ENCODE measurements at regions not wholly inside any gene's neighbourhood (a gene's known extent, or its start where the extent isn't known, plus 50 kb on each side); places are given as distances from the start of the nearest gene placed in this dataset.

DNA sequence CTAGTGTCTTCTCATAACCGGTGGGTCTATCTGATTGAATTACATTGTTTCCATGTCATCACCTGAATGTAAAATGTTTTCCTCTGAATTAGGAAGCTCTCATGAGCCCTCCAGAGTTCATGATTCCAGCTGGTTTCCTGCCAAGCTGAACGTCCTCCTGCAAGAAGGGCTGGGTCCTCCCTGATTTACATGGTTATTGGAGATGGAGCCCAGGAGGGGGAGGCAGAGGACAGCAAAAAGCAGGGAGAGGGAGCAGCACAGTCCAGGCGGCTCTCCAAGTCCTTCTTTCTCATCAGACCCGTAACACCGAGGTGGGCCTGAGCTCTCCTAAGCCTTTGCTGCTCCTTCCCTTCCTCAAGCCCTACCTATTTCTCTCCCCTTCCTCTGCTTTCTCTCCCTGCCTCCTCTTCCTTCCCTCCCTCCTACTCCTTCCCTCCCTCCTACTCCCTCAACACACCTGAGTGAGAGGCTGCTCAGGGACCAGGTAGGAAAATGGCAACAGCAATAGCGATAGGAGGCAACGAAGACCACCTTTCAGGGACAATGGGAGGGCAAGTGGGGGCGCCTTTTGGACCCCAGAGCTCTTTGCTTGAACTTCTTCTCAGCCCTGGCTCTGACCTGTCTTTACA lies 265.9 kb downstream of the PRDM2 start:
- peak overlapping the region; percentile 13; the same call in 1 of the 2 replicates for H3K27ac ChIP-seq
- TF ChIP-seq, protein P1, sequence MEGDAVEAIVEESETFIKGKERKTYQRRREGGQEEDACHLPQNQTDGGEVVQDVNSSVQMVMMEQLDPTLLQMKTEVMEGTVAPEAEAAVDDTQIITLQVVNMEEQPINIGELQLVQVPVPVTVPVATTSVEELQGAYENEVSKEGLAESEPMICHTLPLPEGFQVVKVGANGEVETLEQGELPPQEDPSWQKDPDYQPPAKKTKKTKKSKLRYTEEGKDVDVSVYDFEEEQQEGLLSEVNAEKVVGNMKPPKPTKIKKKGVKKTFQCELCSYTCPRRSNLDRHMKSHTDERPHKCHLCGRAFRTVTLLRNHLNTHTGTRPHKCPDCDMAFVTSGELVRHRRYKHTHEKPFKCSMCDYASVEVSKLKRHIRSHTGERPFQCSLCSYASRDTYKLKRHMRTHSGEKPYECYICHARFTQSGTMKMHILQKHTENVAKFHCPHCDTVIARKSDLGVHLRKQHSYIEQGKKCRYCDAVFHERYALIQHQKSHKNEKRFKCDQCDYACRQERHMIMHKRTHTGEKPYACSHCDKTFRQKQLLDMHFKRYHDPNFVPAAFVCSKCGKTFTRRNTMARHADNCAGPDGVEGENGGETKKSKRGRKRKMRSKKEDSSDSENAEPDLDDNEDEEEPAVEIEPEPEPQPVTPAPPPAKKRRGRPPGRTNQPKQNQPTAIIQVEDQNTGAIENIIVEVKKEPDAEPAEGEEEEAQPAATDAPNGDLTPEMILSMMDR (conservative IDR thresholded peaks at IDR 0.05), result peak; percentile 78

DNA sequence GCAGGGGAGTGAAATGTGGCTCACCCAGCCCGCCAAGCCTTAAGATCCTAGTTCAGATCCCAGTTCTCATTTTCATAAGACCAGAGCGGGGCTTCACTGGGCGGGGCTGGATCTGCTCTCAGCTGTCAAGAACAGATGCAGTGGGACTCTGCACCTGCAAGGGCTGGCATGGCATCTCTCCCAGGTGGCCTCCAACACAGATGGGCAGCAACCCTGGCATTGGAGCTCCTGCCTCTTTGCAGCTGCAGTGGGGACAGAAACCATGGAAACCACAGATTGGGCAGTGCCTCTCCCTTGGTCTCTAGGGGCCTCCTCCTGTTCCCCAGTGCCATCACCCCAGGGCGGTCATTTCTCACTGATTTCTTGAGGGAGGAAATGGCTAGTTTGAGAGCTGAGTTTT lies 267.7 kb downstream of the PRDM2 start:
- TF ChIP-seq, protein P1 (conservative IDR thresholded peaks at IDR 0.05), result no peak
- no peak overlapping the region for H3K27ac ChIP-seq

DNA sequence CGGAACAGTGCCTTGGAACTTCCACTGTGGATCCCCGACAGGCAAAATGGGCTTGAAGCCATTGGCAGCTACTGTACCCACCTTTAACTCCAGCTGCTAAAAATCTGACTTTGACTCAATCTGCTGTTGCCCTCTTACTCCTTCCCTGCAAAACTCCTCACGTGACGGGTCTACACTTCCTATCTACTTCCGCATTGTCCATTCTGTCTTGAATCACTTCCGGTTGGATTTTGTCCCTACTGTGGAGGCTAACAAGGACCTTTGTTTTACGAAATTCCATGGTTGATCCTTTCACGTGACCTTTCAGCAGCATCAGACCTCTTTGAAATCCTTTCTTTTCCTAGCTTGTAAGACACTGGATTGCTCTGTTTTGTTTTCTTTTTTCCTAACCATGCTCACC lies 268.4 kb downstream of the PRDM2 start:
- H3K27ac ChIP-seq, result no peak overlapping the region
- TF ChIP-seq, protein P1 (conservative IDR thresholded peaks at IDR 0.05), result no peak

DNA sequence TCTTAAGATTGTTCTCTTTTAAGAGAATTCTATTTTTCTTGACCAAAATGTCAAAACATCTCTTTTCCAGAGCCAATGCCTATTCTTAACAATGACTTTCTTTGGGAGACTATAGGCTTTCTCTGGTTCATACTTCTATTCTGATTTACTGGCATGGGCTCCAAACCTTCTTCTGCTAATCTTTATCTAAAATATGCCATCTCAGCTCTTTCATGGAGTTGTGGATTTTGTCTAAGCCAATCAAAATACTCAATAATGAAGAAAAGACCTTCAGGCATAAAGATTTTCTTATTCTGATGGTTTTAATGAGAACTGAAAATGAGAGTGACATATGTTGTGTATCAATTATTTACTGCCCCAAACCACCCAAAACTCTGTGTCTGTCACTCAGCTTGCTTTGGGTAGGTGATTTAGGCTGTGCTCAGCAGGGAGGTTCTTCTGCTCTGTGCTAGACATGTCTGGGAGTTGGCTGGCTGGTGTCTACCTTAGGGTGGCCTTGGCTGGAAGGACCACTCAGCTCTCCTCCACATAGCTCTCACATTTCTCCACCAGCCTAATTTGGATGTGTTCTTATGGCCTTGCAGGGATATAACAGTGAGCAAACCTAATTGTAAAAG lies 270.8 kb downstream of the PRDM2 start:
- no peak overlapping the region for H3K27ac ChIP-seq
- TF ChIP-seq, protein P1 (conservative IDR thresholded peaks at IDR 0.05), result no peak

DNA sequence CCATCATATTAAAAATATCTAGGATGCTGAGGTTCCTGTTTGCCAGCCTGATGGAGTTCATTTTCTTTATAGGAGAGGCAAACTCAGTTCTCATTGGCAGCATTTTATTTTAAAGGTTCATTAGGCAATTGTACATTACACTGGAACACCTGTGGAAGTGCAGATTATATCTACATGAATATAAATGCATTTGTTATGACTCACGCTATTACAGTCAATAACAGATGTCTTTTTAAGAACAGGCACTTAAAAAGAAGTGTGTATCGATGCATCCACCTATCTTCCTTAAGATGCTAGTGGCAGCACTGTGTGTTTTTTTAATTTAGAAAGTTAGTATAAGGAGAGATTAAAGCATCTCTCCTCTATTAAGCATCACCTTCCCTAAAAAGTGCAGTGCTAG lies 276.5 kb downstream of the PRDM2 start:
- TF ChIP-seq, protein P1 (conservative IDR thresholded peaks at IDR 0.05), result no peak
- no peak overlapping the region for H3K27ac ChIP-seq

DNA sequence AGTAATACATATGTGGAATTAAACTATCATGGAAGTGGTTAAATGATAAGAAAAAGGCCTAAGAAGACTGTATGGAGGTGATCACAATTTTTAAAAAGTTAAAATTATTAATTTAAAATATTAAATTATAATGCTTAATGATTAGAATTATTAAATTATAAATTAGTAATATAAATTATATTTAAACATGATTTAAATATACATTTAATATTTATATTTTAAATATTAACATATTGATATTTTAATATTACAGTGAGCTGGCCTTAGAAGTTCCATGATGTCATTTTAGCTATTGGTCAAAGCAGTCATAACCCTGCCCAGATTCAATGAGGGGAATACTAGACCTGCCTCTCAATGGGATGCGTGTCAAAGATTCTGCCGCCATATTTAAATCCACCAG lies 281.2 kb downstream of the PRDM2 start:
- no peak overlapping the region for H3K27ac ChIP-seq
- TF ChIP-seq, protein P1 (conservative IDR thresholded peaks at IDR 0.05), result no peak

DNA sequence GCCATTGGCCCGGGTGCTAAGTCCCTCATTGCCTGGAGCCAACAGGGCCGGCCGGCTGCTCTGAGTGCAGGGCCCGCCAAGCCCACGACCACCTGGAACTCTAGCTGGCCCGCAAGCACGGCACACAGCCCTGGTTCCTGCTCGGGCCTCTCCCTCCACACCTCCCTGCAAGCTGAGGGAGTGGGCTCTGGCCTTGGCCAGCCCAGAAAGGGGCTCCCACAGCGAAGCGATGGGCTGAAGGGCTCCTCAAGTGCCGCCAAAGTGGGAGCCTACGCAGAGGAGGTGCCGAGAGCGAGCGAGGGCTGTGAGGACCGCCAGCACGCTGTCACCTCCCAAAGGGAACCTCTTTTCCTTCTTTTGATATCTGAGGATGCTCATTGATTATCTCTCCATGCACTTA lies 283.4 kb downstream of the PRDM2 start:
- TF ChIP-seq, protein P1 (conservative IDR thresholded peaks at IDR 0.05), result no peak

More for the DNA sequence above, 283.4 kb downstream of the PRDM2 start:
- H3K27ac ChIP-seq, result no peak overlapping the region
